ENCODE measurements at regions not wholly inside any gene's neighbourhood (a gene's known extent, or its start where the extent isn't known, plus 50 kb on each side); places are given as distances from the start of the nearest gene placed in this dataset.
"Not testable (repeated sequence)": the region's sequence is repeated elsewhere in the genome, so short reads cannot be mapped to it uniquely, and the experiment has no call there.

DNA sequence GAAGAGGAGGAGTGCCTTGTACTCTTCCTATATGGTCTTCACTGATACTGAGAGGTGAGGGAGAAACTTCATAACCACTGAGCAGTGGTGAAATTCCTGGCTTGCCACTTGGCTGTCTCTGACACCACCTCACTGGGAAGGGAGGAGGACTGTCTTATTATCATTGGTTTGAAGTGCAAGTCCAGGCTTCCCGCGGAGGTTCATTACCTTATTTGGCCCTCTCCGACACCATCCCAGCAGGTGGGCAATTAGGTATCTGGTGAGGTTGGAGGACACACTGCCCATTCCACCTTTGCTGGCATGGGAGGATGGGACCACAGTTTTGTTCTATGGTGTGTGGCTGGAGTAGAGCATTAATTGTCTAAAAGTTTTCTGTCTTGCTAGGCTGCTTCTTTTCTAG is 206.1 kb downstream of the LHFPL1 start:
- Histone ChIP-seq H3K4me1 (ENCODE audit: control insufficient read depth, extremely low read depth, insufficient read depth, low read length) (no peaks in the 10 kb centered on the region), H3K79me2 (ENCODE audit: control insufficient read depth, insufficient read depth, low read length) (no peaks in the 10 kb centered on the region), H3K36me3 (ENCODE audit: control insufficient read depth in 2 of 2, extremely low read depth in 1 of 2, insufficient read depth in 2 of 2, low read length in 2 of 2) (no peaks in the 10 kb centered on the region), H2AFZ (ENCODE audit: control insufficient read depth, low read length) (no peak overlapping the region), H3K9me3 (ENCODE audit: control insufficient read depth, low read depth, low read length) (no peaks in the 10 kb centered on the region), H3K4me3 (ENCODE audit: control insufficient read depth in 2 of 3, extremely low read depth in 1 of 3, insufficient read depth in 2 of 3, low read depth in 1 of 3, low read length in 3 of 3) (no peak overlapping the region), H3K9ac (ENCODE audit: control insufficient read depth, extremely low read depth, insufficient read depth, low read length) (no peak overlapping the region), H3K9me1 (ENCODE audit: control insufficient read depth, extremely low read depth, insufficient read depth, low read length) (no peaks in the 10 kb centered on the region), H3K27me3 (ENCODE audit: control insufficient read depth, extremely low read depth, insufficient read depth, low read length) (no peaks in the 10 kb centered on the region), H4K20me1 (ENCODE audit: control insufficient read depth, extremely low read depth, insufficient read depth, low read length) (no peaks in the 10 kb centered on the region), H3K27ac (ENCODE audit: control insufficient read depth, insufficient read depth, low read length) (no peak overlapping the region), H3K4me2 (ENCODE audit: control insufficient read depth, extremely low read depth, insufficient read depth, low read depth, low read length) (no peak overlapping the region)
- no peak for FAIRE-seq
- TF ChIP-seq EZH2 (IDR thresholded peaks at IDR 0.05; ENCODE audit: low read length) (no peak), CTCF (optimal IDR thresholded peaks at IDR 0.05 in 1 of 3, IDR thresholded peaks at IDR 0.05 in 1 of 3, conservative IDR thresholded peaks at IDR 0.05 in 1 of 3; ENCODE audit: extremely low read depth in 1 of 3, insufficient read depth in 2 of 3, low read length in 3 of 3) (no peak)
- dilution Hi-C loops (cut with MboI; ENCODE audit: extremely low pct_ligation_motif_present, low sequenced_read_pairs) = no loop called here
- DNase-seq (ENCODE audit: low read depth, low spot score) = no peak

GRCh38 chrX:112470551-112470950 is 209.2 kb downstream of the LHFPL1 start:
- H4K20me1 ChIP-seq (ENCODE audit: control insufficient read depth, extremely low read depth, insufficient read depth, low read length) = no peaks in the 10 kb centered on the region
- FAIRE-seq = no peak
- no peak for DNase-seq (ENCODE audit: low read depth, low spot score)
- H3K9me1 ChIP-seq (ENCODE audit: control insufficient read depth, extremely low read depth, insufficient read depth, low read length) = no peaks in the 10 kb centered on the region
- no peaks in the 10 kb centered on the region for H3K4me1 ChIP-seq (ENCODE audit: control insufficient read depth, extremely low read depth, insufficient read depth, low read length)
- no peak overlapping the region for H3K27ac ChIP-seq (ENCODE audit: control insufficient read depth, insufficient read depth, low read length)
- H3K4me3 ChIP-seq (ENCODE audit: control insufficient read depth in 2 of 3, extremely low read depth in 1 of 3, insufficient read depth in 2 of 3, low read depth in 1 of 3, low read length in 3 of 3) = no peak overlapping the region
- no peaks in the 10 kb centered on the region for H3K9me3 ChIP-seq (ENCODE audit: control insufficient read depth, low read depth, low read length)
- no peaks in the 10 kb centered on the region for H3K27me3 ChIP-seq (ENCODE audit: control insufficient read depth, extremely low read depth, insufficient read depth, low read length)
- H2AFZ ChIP-seq (ENCODE audit: control insufficient read depth, low read length) = no peak overlapping the region
- H3K36me3 ChIP-seq (ENCODE audit: control insufficient read depth in 2 of 2, extremely low read depth in 1 of 2, insufficient read depth in 2 of 2, low read length in 2 of 2) = no peaks in the 10 kb centered on the region
- H3K79me2 ChIP-seq (ENCODE audit: control insufficient read depth, insufficient read depth, low read length) = no peaks in the 10 kb centered on the region
- H3K4me2 ChIP-seq (ENCODE audit: control insufficient read depth, extremely low read depth, insufficient read depth, low read depth, low read length) = no peak overlapping the region
- no peak for TF ChIP-seq EZH2 (IDR thresholded peaks at IDR 0.05; ENCODE audit: low read length)
- dilution Hi-C loops (cut with MboI; ENCODE audit: extremely low pct_ligation_motif_present, low sequenced_read_pairs) = no loop called here
- H3K9ac ChIP-seq (ENCODE audit: control insufficient read depth, extremely low read depth, insufficient read depth, low read length) = no peak overlapping the region

GRCh38 chrX:112461949-112462450 is 217.7 kb downstream of the LHFPL1 start:
- H3K79me2 ChIP-seq (ENCODE audit: control insufficient read depth, insufficient read depth, low read length); H3K4me1 ChIP-seq (ENCODE audit: control insufficient read depth, extremely low read depth, insufficient read depth, low read length); H3K4me2 ChIP-seq (ENCODE audit: control insufficient read depth, extremely low read depth, insufficient read depth, low read depth, low read length); H3K27me3 ChIP-seq (ENCODE audit: control insufficient read depth, extremely low read depth, insufficient read depth, low read length); H3K27ac ChIP-seq (ENCODE audit: control insufficient read depth, insufficient read depth, low read length); H3K4me3 ChIP-seq (ENCODE audit: control insufficient read depth in 2 of 3, extremely low read depth in 1 of 3, insufficient read depth in 2 of 3, low read depth in 1 of 3, low read length in 3 of 3); H3K9me3 ChIP-seq (ENCODE audit: control insufficient read depth, low read depth, low read length); H2AFZ ChIP-seq (ENCODE audit: control insufficient read depth, low read length); DNase-seq (ENCODE audit: low read depth, low spot score); H3K36me3 ChIP-seq (ENCODE audit: control insufficient read depth in 2 of 2, extremely low read depth in 1 of 2, insufficient read depth in 2 of 2, low read length in 2 of 2); H4K20me1 ChIP-seq (ENCODE audit: control insufficient read depth, extremely low read depth, insufficient read depth, low read length); H3K9ac ChIP-seq (ENCODE audit: control insufficient read depth, extremely low read depth, insufficient read depth, low read length); FAIRE-seq; dilution Hi-C loops (cut with MboI; ENCODE audit: extremely low pct_ligation_motif_present, low sequenced_read_pairs); H3K9me1 ChIP-seq (ENCODE audit: control insufficient read depth, extremely low read depth, insufficient read depth, low read length): not testable (repeated sequence)

All from keratinocyte (primary cell).